ENCODE measurements at regions not wholly inside any gene's neighbourhood (a gene's known extent, or its start where the extent isn't known, plus 50 kb on each side); places are given as distances from the start of the nearest gene placed in this dataset.

GRCh38 chr9:126169736-126170135, 156.9 kb upstream of the MVB12B start:
- Histone ChIP-seq H4K20me1 (ENCODE audit: insufficient read depth) (no peaks in the 10 kb centered on the region), H3K27me3 (ENCODE audit: insufficient read depth, low read length) (peaks cover 6% of the 10 kb centered on the region; the same call in 1 of the 2 replicates), H3K4me1 (ENCODE audit: control insufficient read depth in 1 of 2, insufficient read depth in 2 of 2, low read length in 2 of 2) (no peaks in the 10 kb centered on the region), H3K9me2 (ENCODE audit: insufficient read depth) (no peaks in the 10 kb centered on the region), H3K79me2 (ENCODE audit: insufficient read depth, low read length) (no peaks in the 10 kb centered on the region), H3K4me3 (replicated peaks in 1 of 2; ENCODE audit: low read depth in 1 of 2, low read length in 2 of 2) (no peak overlapping the region), H3K27ac (ENCODE audit: low read depth, low read length) (no peak overlapping the region), H3K9me3 (ENCODE audit: control insufficient read depth in 1 of 2, insufficient read depth in 1 of 2, low read depth in 1 of 2, low read length in 2 of 2) (no peaks in the 10 kb centered on the region), H3K9ac (ENCODE audit: low read length) (no peak overlapping the region), H3K4me2 (ENCODE audit: low read length) (no peak overlapping the region), H3K36me3 (ENCODE audit: control insufficient read depth in 1 of 2, insufficient read depth in 2 of 2, low read length in 2 of 2) (no peaks in the 10 kb centered on the region), H2AFZ (ENCODE audit: low read depth, low read length, poor library complexity, severe bottlenecking) (no peak overlapping the region)
- BruUV-seq (replicated peaks): no TSS peak
- no peak; the same call in 1 of the 2 replicates for ATAC-seq
- TF ChIP-seq ZFX (IDR thresholded peaks at IDR 0.05): no peak
- no peak for TF ChIP-seq TCF7L2 (IDR thresholded peaks at IDR 0.05; ENCODE audit: borderline replicate concordance, extremely low read depth, insufficient read depth, insufficient read length)
- POLR2A ChIA-PET: no interaction called here
- no peak for DNase-seq (ENCODE audit: low read depth, low spot score)
- intact Hi-C loops (cut with micrococcal nuclease): no loop called here
- CTCF ChIA-PET: no interaction called here
- RAD21 ChIA-PET (ENCODE audit: low non-redundant PET in 1 of 2, low total read pairs in 2 of 2, uncharacterized antibody in 2 of 2, unreplicated experiment in 2 of 2): no interaction called here

- no peak for TF ChIP-seq YY1 (IDR thresholded peaks at IDR 0.05; ENCODE audit: extremely low read depth, insufficient replicate concordance, low read depth, low read length)
- TF ChIP-seq CEBPB (IDR thresholded peaks at IDR 0.05; ENCODE audit: low read depth): no peak
- TF ChIP-seq RAD21 (IDR thresholded peaks at IDR 0.05; ENCODE audit: low read depth): no peak
- TF ChIP-seq REST (IDR thresholded peaks at IDR 0.05; ENCODE audit: low read depth): no peak
- no peak for TF ChIP-seq ZNF274 (IDR thresholded peaks at IDR 0.05; ENCODE audit: low read depth, low read length)
- no peak for TF ChIP-seq CBX3 (IDR thresholded peaks at IDR 0.05; ENCODE audit: low read depth)
- TF ChIP-seq SRF (IDR thresholded peaks at IDR 0.05; ENCODE audit: low read depth): no peak
- Histone ChIP-seq H4K20me1 (ENCODE audit: insufficient read depth) (no peaks in the 10 kb centered on the region), H3K4me2 (ENCODE audit: low read length) (no peak overlapping the region), H3K36me3 (ENCODE audit: control insufficient read depth in 1 of 2, insufficient read depth in 2 of 2, low read length in 2 of 2) (no peaks in the 10 kb centered on the region), H3K4me1 (ENCODE audit: control insufficient read depth in 1 of 2, insufficient read depth in 2 of 2, low read length in 2 of 2) (no peaks in the 10 kb centered on the region), H3K9me3 (ENCODE audit: control insufficient read depth in 1 of 2, insufficient read depth in 1 of 2, low read depth in 1 of 2, low read length in 2 of 2) (no peaks in the 10 kb centered on the region), H3K79me2 (ENCODE audit: insufficient read depth, low read length) (no peaks in the 10 kb centered on the region), H3K9me2 (ENCODE audit: insufficient read depth) (no peaks in the 10 kb centered on the region), H2AFZ (ENCODE audit: low read depth, low read length, poor library complexity, severe bottlenecking) (no peak overlapping the region), H3K27me3 (ENCODE audit: insufficient read depth, low read length) (peaks cover 6% of the 10 kb centered on the region; the same call in 1 of the 2 replicates), H3K4me3 (replicated peaks in 1 of 2; ENCODE audit: low read depth in 1 of 2, low read length in 2 of 2) (no peak overlapping the region), H3K9ac (ENCODE audit: low read length) (no peak overlapping the region), H3K27ac (ENCODE audit: low read depth, low read length) (no peak overlapping the region)
- DNase-seq (ENCODE audit: low read depth, low spot score) (no peak), ATAC-seq (no peak)
- BruUV-seq (replicated peaks): no TSS peak
- CTCF ChIA-PET: no interaction called here
- POLR2A ChIA-PET: no interaction called here
- RAD21 ChIA-PET (ENCODE audit: low non-redundant PET in 1 of 2, low total read pairs in 2 of 2, uncharacterized antibody in 2 of 2, unreplicated experiment in 2 of 2): no interaction called here
- intact Hi-C loops (cut with micrococcal nuclease): no loop called here
These were observed 156.3 kb upstream of the MVB12B start for GRCh38 chr9:126170286-126170823.

Data from HCT116 (cell line).